H1 (cell line): ENCODE measurements at regions not wholly inside any gene's neighbourhood (a gene's known extent, or its start where the extent isn't known, plus 50 kb on each side); places are given as distances from the start of the nearest gene placed in this dataset.

Experiments
- CTCF ChIA-PET: fragments of 300-600 bp; sonication (Branson Sonifier 250); formaldehyde crosslinking; loops from one replicate; lab custom pipeline; 2021; ENCODE audit not compliant: partially characterized antibody; lab: Charles Lee
- POLR2A ChIA-PET: fragments of 300-600 bp; sonication (Branson Sonifier 250); formaldehyde crosslinking; loops from one replicate; lab custom pipeline; 2021; ENCODE audit warnings: inconsistent platforms; ENCODE audit not compliant: partially characterized antibody; lab: Charles Lee
- DNase-seq, 2 experiments: peaks; one replicate each; pipeline versions ENCODE4 v3.0.0 to v3.0.0-alpha.2; 2010 to 2022; ENCODE audit warnings: low spot score in 2 of 2, low read depth in 1 of 2, mixed read lengths in 1 of 2
- FAIRE-seq: peaks from 2 replicates; lab custom pipeline; 2011; peaks lifted over from hg19 to GRCh38; lab: Jason Lieb, UNC
- H2AFZ ChIP-seq: 2 replicates; pipeline ENCODE4 v1.8.1; 2012; ENCODE audit warnings: low read length, inconsistent platforms
- H2AK5ac ChIP-seq: 2 replicates; pipeline ENCODE4 v1.6.1; 2013; ENCODE audit warnings: low read depth, low read length
- H2BK120ac ChIP-seq: replicated peaks from 2 replicates; pipeline ENCODE3; 2013; ENCODE audit warnings: low read depth, low read length, inconsistent platforms
- H2BK12ac ChIP-seq: 2 replicates; pipeline ENCODE4 v1.6.1; 2013; ENCODE audit warnings: low read depth, low read length
- H2BK15ac ChIP-seq: 2 replicates; pipeline ENCODE4 v1.6.1; 2013; ENCODE audit warnings: low read length
- H2BK20ac ChIP-seq: 2 replicates; pipeline ENCODE4 v1.6.1; 2013; ENCODE audit warnings: low read length
- H2BK5ac ChIP-seq: 2 replicates; pipeline ENCODE4 v1.6.1; 2013; ENCODE audit warnings: low read depth, low read length
- H3K14ac ChIP-seq: 2 replicates; pipeline ENCODE4 v1.6.1; 2013; ENCODE audit warnings: inconsistent platforms; ENCODE audit not compliant: insufficient read length
- H3K18ac ChIP-seq: 2 replicates; pipeline ENCODE4 v1.6.1; 2013; ENCODE audit warnings: low read length; ENCODE audit errors: extremely low read depth
- H3K23ac ChIP-seq: 2 replicates; pipeline ENCODE4 v1.6.1; 2013; ENCODE audit warnings: inconsistent platforms; ENCODE audit not compliant: insufficient read length
- H3K23me2 ChIP-seq: 2 replicates; pipeline ENCODE4 v1.6.1; 2013; ENCODE audit warnings: low read depth, low read length
- H3K27ac ChIP-seq: 2 replicates; pipeline ENCODE4 v1.6.1; 2011; ENCODE audit warnings: low read depth, low read length, inconsistent platforms
- H3K27me3 ChIP-seq, 4 experiments: replicated peaks in 1 of 4; 1 replicate in 1 of 4; 2 replicates in 3 of 4; pipeline versions ENCODE4 v1.6.1 to v1.8.1; 2011 to 2013; ENCODE audit warnings: low read length in 3 of 4, mild to moderate bottlenecking in 3 of 4, inconsistent platforms in 2 of 4, mixed read lengths in 2 of 4, moderate library complexity in 1 of 4; ENCODE audit not compliant: control insufficient read depth in 3 of 4, insufficient read depth in 3 of 4; ENCODE audit errors: extremely low read depth in 1 of 4
- H3K36me3 ChIP-seq, 4 experiments: 2 replicates each; pipeline versions ENCODE4 v1.6.1 to v1.8.1; 2011 to 2013; ENCODE audit warnings: mild to moderate bottlenecking in 4 of 4, low read length in 3 of 4, moderate library complexity in 2 of 4, control low read depth in 1 of 4, inconsistent platforms in 1 of 4; ENCODE audit not compliant: insufficient read depth in 4 of 4, control insufficient read depth in 2 of 4
- H3K4ac ChIP-seq: replicated peaks from 2 replicates; pipeline ENCODE3; 2013; ENCODE audit warnings: low read length, low read depth, mixed read lengths, inconsistent platforms; ENCODE audit not compliant: insufficient read length
- H3K4me1 ChIP-seq, 4 experiments: replicated peaks in 1 of 4; 1 replicate in 1 of 4; 2 replicates in 3 of 4; pipeline versions ENCODE4 v1.6.1 to v1.8.1; 2011 to 2013; ENCODE audit warnings: low read length in 3 of 4, inconsistent platforms in 2 of 4, mixed read lengths in 1 of 4; ENCODE audit not compliant: insufficient read depth in 4 of 4, control insufficient read depth in 3 of 4
- H3K4me2 ChIP-seq, 2 experiments: 2 replicates each; pipeline versions ENCODE4 v1.6.1 to v1.8.1; 2011 to 2013; ENCODE audit warnings: low read depth in 2 of 2, low read length in 2 of 2, control low read depth in 1 of 2, inconsistent platforms in 1 of 2, mild to moderate bottlenecking in 1 of 2; ENCODE audit not compliant: insufficient read depth in 1 of 2
- H3K4me3 ChIP-seq, 4 experiments: fragments of 200-600, 300-600 bp in 1 of 4; sonication (generic), shearing (Covaris generic), sonication (Bioruptor Twin) in 1 of 4; 2 replicates each; pipeline versions ENCODE4 v1.5.1 to v1.8.1; 2011 to 2016; ENCODE audit warnings: low read length in 4 of 4, low read depth in 3 of 4, control low read depth in 2 of 4, inconsistent platforms in 2 of 4, mild to moderate bottlenecking in 2 of 4, mixed read lengths in 1 of 4, moderate library complexity in 1 of 4; ENCODE audit not compliant: insufficient read depth in 2 of 4; ENCODE audit errors: extremely low read depth in 1 of 4
- H3K56ac ChIP-seq: replicated peaks from 2 replicates; pipeline ENCODE3; 2013; ENCODE audit warnings: low read depth, mild to moderate bottlenecking, mixed read lengths, low read length, inconsistent platforms; ENCODE audit not compliant: insufficient read length
- H3K79me1 ChIP-seq: 2 replicates; pipeline ENCODE4 v1.6.1; 2013; ENCODE audit warnings: low read depth, low read length, control low read depth
- H3K79me2 ChIP-seq, 2 experiments: 2 replicates each; pipeline versions ENCODE4 v1.6.1 to v1.8.1; 2012 to 2013; ENCODE audit warnings: low read length in 2 of 2, mild to moderate bottlenecking in 2 of 2, inconsistent platforms in 1 of 2; ENCODE audit not compliant: insufficient read depth in 2 of 2, control insufficient read depth in 1 of 2
- H3K9ac ChIP-seq, 4 experiments: replicated peaks in 1 of 4; 1 replicate in 1 of 4; 2 replicates in 3 of 4; pipeline versions ENCODE4 v1.6.1 to v1.8.1; 2011 to 2013; ENCODE audit warnings: low read depth in 3 of 4, low read length in 3 of 4, control low read depth in 2 of 4, mild to moderate bottlenecking in 2 of 4, moderate library complexity in 2 of 4, inconsistent platforms in 1 of 4; ENCODE audit errors: extremely low read depth in 1 of 4
- H3K9me3 ChIP-seq, 2 experiments: 2 replicates each; pipeline versions ENCODE4 v1.6.1 to v1.8.1; 2012 to 2013; ENCODE audit warnings: mild to moderate bottlenecking in 2 of 2, moderate library complexity in 2 of 2, control low read depth in 1 of 2, inconsistent platforms in 1 of 2, low read depth in 1 of 2, low read length in 1 of 2, mixed read lengths in 1 of 2; ENCODE audit not compliant: insufficient read depth in 2 of 2
- H4K20me1 ChIP-seq, 2 experiments: replicated peaks in 1 of 2; 2 replicates each; pipeline versions ENCODE3 to v1.8.1; 2011 to 2013; ENCODE audit warnings: inconsistent platforms in 2 of 2, low read length in 2 of 2, mild to moderate bottlenecking in 1 of 2; ENCODE audit not compliant: insufficient read depth in 2 of 2, control insufficient read depth in 1 of 2
- H4K5ac ChIP-seq: 2 replicates; pipeline ENCODE4 v1.6.1; 2013; ENCODE audit warnings: low read length, low read depth, mixed read lengths, inconsistent platforms; ENCODE audit not compliant: insufficient read length
- H4K8ac ChIP-seq: 2 replicates; pipeline ENCODE4 v1.8.0; 2013; ENCODE audit warnings: mild to moderate bottlenecking, moderate library complexity, low read length, inconsistent platforms; ENCODE audit not compliant: insufficient read depth; ENCODE audit errors: extremely low read depth
- H4K91ac ChIP-seq: replicated peaks from 2 replicates; pipeline ENCODE3; 2013; ENCODE audit warnings: low read length, mixed read lengths, inconsistent platforms; ENCODE audit not compliant: insufficient read length
- RAD21 ChIP-seq, 2 experiments: IDR thresholded peaks in 1 of 2; conservative IDR thresholded peaks in 1 of 2; 2 replicates each; pipeline ENCODE4 v1.6.1; 2011; ENCODE audit warnings: low read depth in 2 of 2, low read length in 2 of 2, improper control_type of control experiment in 1 of 2, inconsistent platforms in 1 of 2, mild to moderate bottlenecking in 1 of 2, moderate library complexity in 1 of 2
- YY1 ChIP-seq: IDR thresholded peaks from 2 replicates; pipeline ENCODE4 v1.6.1; 2011; ENCODE audit warnings: low read depth, mild to moderate bottlenecking, low read length
- WGBS, 2 experiments: shearing (Covaris generic) in 1 of 2; methylation state at CpG; one replicate each; pipeline versions ENCODE4 v1.1.6 to v1.1.7; 2013 to 2015; ENCODE audit warnings: low lambda C conversion rate in 2 of 2, mixed read lengths in 2 of 2, inconsistent platforms in 1 of 2, low coverage in 1 of 2, missing lambda C conversion rate in 1 of 2; ENCODE audit not compliant: insufficient replicate concordance in 2 of 2, insufficient coverage in 1 of 2, insufficient read length in 1 of 2; ENCODE audit errors: extremely low coverage in 1 of 2, missing lambda C conversion rate in 1 of 2; 5-methylcytosine and 5-hydroxymethylcytosine counted together
- TF ChIP-seq, protein P1 (sequence below), 3 experiments: IDR thresholded peaks; 1 replicate in 2 of 3; 2 replicates in 1 of 3; pipeline versions ENCODE4 v1.5.1 to v1.6.1; 2011; ENCODE audit warnings: low read length in 3 of 3, mild to moderate bottlenecking in 3 of 3, inconsistent platforms in 2 of 3, low read depth in 1 of 3, moderate library complexity in 1 of 3; ENCODE audit not compliant: insufficient read depth in 1 of 3; ENCODE audit errors: control extremely low read depth in 1 of 3

DNA sequence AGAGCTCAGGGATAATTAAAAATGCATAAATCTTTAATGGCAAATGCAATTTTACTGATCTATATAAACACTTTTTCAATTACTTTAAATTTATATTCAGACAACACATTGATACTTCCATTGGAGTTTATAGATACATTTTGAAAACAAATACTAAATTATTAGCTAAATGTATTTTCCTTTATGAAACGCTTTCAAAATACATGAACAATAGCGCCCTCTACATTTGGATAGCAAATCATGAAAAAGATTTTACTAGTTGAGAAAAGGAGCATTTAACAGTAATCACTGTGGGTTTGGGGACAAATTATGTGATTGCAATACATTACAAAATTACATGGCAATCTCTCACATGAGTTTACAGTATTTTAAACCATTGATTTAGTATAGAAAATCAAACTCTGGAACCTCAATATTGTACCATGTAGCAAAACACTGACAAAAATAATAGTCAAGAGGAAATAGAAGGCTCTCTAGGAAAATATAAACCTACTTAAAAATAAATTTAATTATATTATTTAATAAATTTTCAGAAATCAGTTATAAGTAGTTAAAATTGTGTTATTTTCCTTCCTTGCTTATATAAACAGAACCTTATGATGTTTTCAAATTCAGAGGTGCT lies 207.9 kb downstream of the ZIC1 start:
- Histone ChIP-seq H3K23ac (no peak overlapping the region), H3K27me3 (no peaks in the 10 kb centered on the region), H3K27ac (no peak overlapping the region), H2BK12ac (no peak overlapping the region), H3K9ac (no peak overlapping the region), H3K36me3 (no peaks in the 10 kb centered on the region), H2BK5ac (no peak overlapping the region), H3K4me1 (peaks cover 0 to 3% (median 0%) of the 10 kb centered on the region in 4 experiments; a peak in 1 of 7 replicates), H3K23me2 (no peaks in the 10 kb centered on the region), H2AK5ac (no peak overlapping the region), H3K4me2 (no peak overlapping the region), H3K14ac (no peak overlapping the region), H2BK20ac (no peak overlapping the region), H2BK120ac (no peak overlapping the region), H4K5ac (no peak overlapping the region), H3K56ac (no peak overlapping the region), H4K91ac (no peak overlapping the region), H3K18ac (no peak overlapping the region), H3K4ac (no peak overlapping the region), H3K79me1 (no peaks in the 10 kb centered on the region), H4K20me1 (no peaks in the 10 kb centered on the region), H4K8ac (no peak overlapping the region), H3K79me2 (no peaks in the 10 kb centered on the region), H2BK15ac (no peak overlapping the region), H3K9me3 (no peaks in the 10 kb centered on the region), H2AFZ (no peak overlapping the region), H3K4me3 (no peak overlapping the region)
- 5% methylated on average over 2 of the region's 2 CpGs; no CpG with 5 or more reads in 1 of the 2 experiments for WGBS, 2 experiments
- POLR2A ChIA-PET = no interaction called here
- DNase-seq = no peak
- TF ChIP-seq YY1 = no peak
- TF ChIP-seq, protein P1, sequence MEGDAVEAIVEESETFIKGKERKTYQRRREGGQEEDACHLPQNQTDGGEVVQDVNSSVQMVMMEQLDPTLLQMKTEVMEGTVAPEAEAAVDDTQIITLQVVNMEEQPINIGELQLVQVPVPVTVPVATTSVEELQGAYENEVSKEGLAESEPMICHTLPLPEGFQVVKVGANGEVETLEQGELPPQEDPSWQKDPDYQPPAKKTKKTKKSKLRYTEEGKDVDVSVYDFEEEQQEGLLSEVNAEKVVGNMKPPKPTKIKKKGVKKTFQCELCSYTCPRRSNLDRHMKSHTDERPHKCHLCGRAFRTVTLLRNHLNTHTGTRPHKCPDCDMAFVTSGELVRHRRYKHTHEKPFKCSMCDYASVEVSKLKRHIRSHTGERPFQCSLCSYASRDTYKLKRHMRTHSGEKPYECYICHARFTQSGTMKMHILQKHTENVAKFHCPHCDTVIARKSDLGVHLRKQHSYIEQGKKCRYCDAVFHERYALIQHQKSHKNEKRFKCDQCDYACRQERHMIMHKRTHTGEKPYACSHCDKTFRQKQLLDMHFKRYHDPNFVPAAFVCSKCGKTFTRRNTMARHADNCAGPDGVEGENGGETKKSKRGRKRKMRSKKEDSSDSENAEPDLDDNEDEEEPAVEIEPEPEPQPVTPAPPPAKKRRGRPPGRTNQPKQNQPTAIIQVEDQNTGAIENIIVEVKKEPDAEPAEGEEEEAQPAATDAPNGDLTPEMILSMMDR (IDR thresholded peaks at IDR 0.05; ENCODE audit: control extremely low read depth in 1 of 3, insufficient read depth in 1 of 3, low read depth in 1 of 3, low read length in 3 of 3) = peak in 1 of 3 experiments; percentile 49; a peak in 2 of 4 replicates
- TF ChIP-seq RAD21 (IDR thresholded peaks at IDR 0.05 in 1 of 2, conservative IDR thresholded peaks at IDR 0.05 in 1 of 2; ENCODE audit: low read depth in 2 of 2, low read length in 2 of 2) = peak in 1 of 2 experiments; percentile 52
- CTCF ChIA-PET = interaction anchor here (0.6 to 2.6 kb wide), 11 partner anchors 9 to 473 kb away, joined by 3 to 19 read pairs (median 3); no protein-coding TSS in a partner anchor
- FAIRE-seq = peak; percentile 45
